Choroid plexus epithelial cell (primary cell): ENCODE measurements at regions not wholly inside any gene's neighbourhood (a gene's known extent, or its start where the extent isn't known, plus 50 kb on each side); places are given as distances from the start of the nearest gene placed in this dataset.
"Not testable (repeated sequence)": the region's sequence is repeated elsewhere in the genome, so short reads cannot be mapped to it uniquely, and the experiment has no call there.

Experiments used
- DNase-seq: peaks from one replicate; pipeline ENCODE4 v3.0.0-alpha.2; 2010; ENCODE audit warnings: low read depth
- H3K4me3 ChIP-seq: 2 replicates; pipeline ENCODE4 v1.5.1; 2011; ENCODE audit warnings: low read depth, mild to moderate bottlenecking, control low read depth, low read length, moderate library complexity
- CTCF ChIP-seq: conservative IDR thresholded peaks from 2 replicates; pipeline ENCODE4 v1.5.1; 2011; ENCODE audit warnings: low read depth, mild to moderate bottlenecking, control low read depth, inconsistent platforms, low read length, moderate library complexity

- no peak for DNase-seq
- H3K4me3 ChIP-seq = no peak overlapping the region
- no peak for TF ChIP-seq CTCF
Measured at GRCh38 chr3:182509844-182510460, 283.4 kb upstream of the ATP11B start.

GRCh38 chr3:182514236-182514964 is 278.9 kb upstream of the ATP11B start:
- TF ChIP-seq CTCF = no peak
- no peak for DNase-seq
- H3K4me3 ChIP-seq = no peak overlapping the region

GRCh38 chr3:182516597-182517336 is 276.5 kb upstream of the ATP11B start:
- no peak for TF ChIP-seq CTCF
- DNase-seq = no peak
- H3K4me3 ChIP-seq = no peak overlapping the region

- TF ChIP-seq CTCF = no peak
- no peak for DNase-seq
Measured at GRCh38 chr3:182519569-182519968, 273.7 kb upstream of the ATP11B start.

GRCh38 chr3:182521339-182521738 is 272.0 kb upstream of the ATP11B start:
- H3K4me3 ChIP-seq = no peak overlapping the region
- no peak for TF ChIP-seq CTCF

More at GRCh38 chr3:182519569-182519968, 273.7 kb upstream of the ATP11B start:
- H3K4me3 ChIP-seq = no peak overlapping the region

GRCh38 chr3:182523424-182523823 is 269.9 kb upstream of the ATP11B start:
- DNase-seq, H3K4me3 ChIP-seq: not testable (repeated sequence)

More at GRCh38 chr3:182521339-182521738, 272.0 kb upstream of the ATP11B start:
- DNase-seq = no peak

GRCh38 chr3:182523836-182524235 is 269.5 kb upstream of the ATP11B start:
- no peak overlapping the region for H3K4me3 ChIP-seq
- TF ChIP-seq CTCF = no peak
- DNase-seq = no peak
